Left cardiac atrium (tissue), 4 donors: ENCODE measurements at regions not wholly inside any gene's neighbourhood (a gene's known extent, or its start where the extent isn't known, plus 50 kb on each side); places are given as distances from the start of the nearest gene placed in this dataset.

Experiments used
- ATAC-seq, 2 donors: fragments of 200-7000 bp; cut with Tn5 transposase; one replicate each; pipeline ENCODE4 v1.9.1; 2020; ENCODE audit warnings: mild to moderate bottlenecking in 2 of 2, moderate library complexity in 2 of 2
- DNase-seq: peaks from one replicate; pipeline ENCODE4 v3.0.0-alpha.2; 2020
- intact Hi-C, 2 donors: fragments of 100-400 bp; cut with DNase I; formaldehyde crosslinking; loops; one replicate each; pipeline versions ENCODE4 v1.14.1 to v1.15.1; 2022 to 2023
- donor health status: DM: no; HTN: yes; CAD: no.
- donor health status: DM: no; HTN: yes; CAD: no; lungs with severe emphysema.
- donor health status: DM: yes; HTN: yes; CAD: no.
- donor health status: Dilated cardiomyopathy.

- intact Hi-C loops = no loop called here
- DNase-seq (no peak), ATAC-seq (no peak)
These were observed 60.7 kb upstream of the BDKRB2 start for GRCh38 chr14:96143906-96144305.

- no peak for ATAC-seq
- intact Hi-C loops = no loop called here
- DNase-seq = no peak
These were observed 59.3 kb upstream of the BDKRB2 start for GRCh38 chr14:96145116-96145864.

- intact Hi-C loops = no loop called here
- ATAC-seq (peak; percentile 67 to 88), DNase-seq (no peak)
These were observed 58.4 kb upstream of the BDKRB2 start for GRCh38 chr14:96146131-96146771.

GRCh38 chr14:96148631-96149030, 56.0 kb upstream of the BDKRB2 start:
- intact Hi-C loops = no loop called here
- no peak for ATAC-seq
- DNase-seq = no peak

GRCh38 chr14:96149131-96149530, 55.5 kb upstream of the BDKRB2 start:
- intact Hi-C loops = no loop called here
- ATAC-seq (no peak), DNase-seq (no peak)

GRCh38 chr14:96150214-96150613, 54.4 kb upstream of the BDKRB2 start:
- ATAC-seq (no peak), DNase-seq (no peak)
- intact Hi-C loops = no loop called here

- intact Hi-C loops = no loop called here
- no peak for ATAC-seq
- DNase-seq = no peak
These were observed 53.4 kb upstream of the BDKRB2 start for GRCh38 chr14:96151242-96151641.

GRCh38 chr14:96153003-96153402, 51.6 kb upstream of the BDKRB2 start:
- no peak for DNase-seq
- no peak for ATAC-seq
- intact Hi-C loops = no loop called here
